ENCODE measurements at regions not wholly inside any gene's neighbourhood (a gene's known extent, or its start where the extent isn't known, plus 50 kb on each side); places are given as distances from the start of the nearest gene placed in this dataset.

GRCh38 chr4:43709443-43709842, 739.2 kb downstream of the KCTD8 start:
- peak in 1 of 3 experiments; percentile 8 for TF ChIP-seq CTCF (optimal IDR thresholded peaks at IDR 0.05 in 1 of 3, IDR thresholded peaks at IDR 0.05 in 1 of 3, conservative IDR thresholded peaks at IDR 0.05 in 1 of 3; ENCODE audit: extremely low read depth in 1 of 3, insufficient read depth in 2 of 3, low read length in 3 of 3)
- TF ChIP-seq EZH2 (IDR thresholded peaks at IDR 0.05; ENCODE audit: low read length): no peak

All from keratinocyte (primary cell).